HG02943 (cell line): ENCODE measurements at regions not wholly inside any gene's neighbourhood (a gene's known extent, or its start where the extent isn't known, plus 50 kb on each side); places are given as distances from the start of the nearest gene placed in this dataset.
"Not testable (repeated sequence)": the region's sequence is repeated elsewhere in the genome, so short reads cannot be mapped to it uniquely, and the experiment has no call there.

Experiments
- ATAC-seq: cut with Tn5 transposase; IDR thresholded peaks from one replicate; pipeline ENCODE4 v1.9.1; 2021; ENCODE audit warnings: mild to moderate bottlenecking, low read depth, moderate library complexity; ENCODE audit not compliant: unreplicated experiment

DNA sequence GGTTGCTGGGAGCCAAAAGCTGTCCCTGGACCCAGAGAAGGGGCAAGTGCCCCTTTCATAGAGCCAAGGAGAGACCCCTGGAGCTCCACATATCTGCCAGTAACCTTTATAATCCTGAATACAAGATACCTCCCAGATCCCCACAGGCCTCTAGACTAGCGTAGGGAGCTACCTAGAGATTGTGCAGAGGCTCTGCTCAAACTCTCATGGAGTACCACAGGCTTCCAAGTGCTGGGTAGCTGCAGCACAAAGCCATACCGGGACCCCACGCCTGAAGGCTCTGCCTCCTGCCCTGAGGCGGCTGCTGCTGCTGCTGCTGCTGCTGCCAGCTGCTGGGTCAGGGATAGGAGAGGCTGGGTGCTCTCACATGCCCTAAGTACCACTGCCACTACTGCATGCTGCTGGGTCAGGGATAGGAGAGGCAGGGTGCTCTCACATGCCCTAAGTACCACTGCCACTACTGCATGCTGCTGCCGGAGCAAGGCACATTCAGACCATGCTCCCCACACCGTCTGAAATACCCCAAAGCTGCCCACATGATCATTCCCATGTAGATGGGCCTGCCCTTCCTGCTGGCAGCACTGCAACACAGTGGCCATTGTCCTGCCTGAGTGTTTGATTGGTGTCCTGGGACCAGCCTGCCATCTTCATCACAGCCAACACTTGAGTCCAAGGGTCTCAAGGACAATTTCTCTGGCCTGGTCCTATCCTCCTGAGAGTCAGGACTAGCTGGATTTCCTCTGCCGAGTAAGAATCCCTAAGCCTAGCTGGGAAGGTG, 1434.3 kb upstream of the ADGRB3 start:
- ATAC-seq, result no peak

DNA sequence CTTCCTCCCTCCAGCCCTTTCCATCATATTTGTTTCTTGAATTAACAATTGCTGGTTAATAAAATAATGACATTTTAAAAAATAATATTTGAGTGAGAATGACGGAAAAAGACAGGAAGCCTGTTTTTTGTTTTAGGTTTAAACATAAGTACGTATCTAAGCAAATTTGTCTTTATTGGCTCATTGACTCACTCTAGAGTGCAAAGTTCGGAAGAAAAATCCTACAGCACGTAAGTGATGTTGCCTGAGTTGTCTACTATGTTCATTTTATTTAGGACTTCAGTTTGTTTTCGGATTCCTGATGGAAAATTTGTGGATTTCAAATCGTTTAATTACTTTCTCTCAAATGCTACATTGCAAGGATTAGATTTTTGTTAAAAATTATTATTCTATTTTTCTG, 1435.7 kb upstream of the ADGRB3 start:
- ATAC-seq, result no peak

DNA sequence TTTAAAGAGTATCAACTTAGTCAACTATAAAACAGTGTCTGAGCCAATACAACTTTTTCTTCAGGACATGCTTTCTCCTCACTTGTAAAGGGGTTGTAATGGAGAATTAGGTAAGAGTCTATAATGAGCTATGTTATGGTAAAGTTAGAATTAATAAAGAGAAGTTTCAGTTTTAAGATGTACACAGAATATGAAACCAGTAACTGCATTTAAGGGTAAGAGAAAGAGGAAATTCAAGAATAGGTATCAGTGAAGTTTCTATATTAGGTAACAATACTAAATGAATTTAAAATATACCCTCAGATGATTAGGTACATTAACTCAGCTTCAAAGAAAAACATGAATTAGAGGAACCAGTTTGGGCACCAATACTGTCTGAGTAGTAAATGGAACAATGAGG, 1444.3 kb upstream of the ADGRB3 start:
- no peak for ATAC-seq

DNA sequence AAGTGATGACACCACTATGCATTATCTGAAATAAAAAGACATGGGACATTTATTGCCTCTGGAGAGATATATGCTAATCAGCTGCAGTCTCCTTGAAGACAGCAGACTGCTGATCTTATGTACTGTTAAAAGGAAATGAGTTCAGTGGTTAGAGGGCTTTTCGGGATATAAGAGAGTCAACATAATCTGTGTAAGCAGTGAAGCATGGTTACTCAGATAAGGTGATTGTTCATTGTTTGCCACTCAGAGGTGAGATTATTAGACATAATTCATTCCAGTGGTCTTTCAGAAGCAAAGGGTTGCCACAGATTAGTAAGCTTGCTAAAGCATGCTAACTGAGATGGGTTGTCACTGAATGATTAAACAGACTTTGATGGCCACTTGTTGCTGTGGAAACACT, 1450.7 kb upstream of the ADGRB3 start:
- ATAC-seq, result no peak

DNA sequence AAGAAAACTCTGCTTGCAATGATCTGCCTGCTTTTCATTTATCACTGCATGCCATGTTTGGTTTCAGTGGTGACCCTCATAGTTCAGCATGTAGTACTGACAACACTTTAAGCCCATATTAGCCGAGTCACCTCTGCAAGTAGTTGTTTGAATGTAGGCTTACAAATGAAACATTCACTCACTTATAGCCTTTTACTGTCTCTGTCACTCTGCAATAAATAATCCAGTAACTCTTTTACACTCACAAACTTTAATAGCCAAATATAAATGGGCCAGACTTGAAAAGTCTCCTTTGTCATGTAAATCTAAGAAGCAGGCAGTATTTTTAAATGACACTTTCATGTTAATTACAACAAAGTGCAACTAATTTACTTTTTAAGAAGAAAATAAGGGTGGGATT, 1460.0 kb upstream of the ADGRB3 start:
- no peak for ATAC-seq

DNA sequence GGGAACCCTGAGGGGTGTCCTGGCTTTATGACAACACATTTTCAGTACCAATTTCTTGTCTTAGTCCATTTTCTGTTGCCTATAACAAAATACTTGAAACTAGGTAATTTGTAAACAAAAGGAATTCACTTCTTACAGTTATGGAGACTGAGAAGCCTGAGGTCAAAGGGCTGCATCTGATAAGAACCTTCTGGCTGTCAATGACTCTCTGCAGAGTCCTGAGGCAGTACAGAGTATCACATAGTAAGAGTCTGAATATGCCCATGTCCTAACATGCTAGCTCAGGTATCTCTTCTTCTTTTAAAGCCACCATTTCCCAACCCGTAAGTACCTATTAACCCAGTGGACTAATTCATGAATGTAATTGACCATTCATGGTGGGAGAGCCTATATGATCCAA, 1458.6 kb upstream of the EYS start:
- no peak for ATAC-seq

DNA sequence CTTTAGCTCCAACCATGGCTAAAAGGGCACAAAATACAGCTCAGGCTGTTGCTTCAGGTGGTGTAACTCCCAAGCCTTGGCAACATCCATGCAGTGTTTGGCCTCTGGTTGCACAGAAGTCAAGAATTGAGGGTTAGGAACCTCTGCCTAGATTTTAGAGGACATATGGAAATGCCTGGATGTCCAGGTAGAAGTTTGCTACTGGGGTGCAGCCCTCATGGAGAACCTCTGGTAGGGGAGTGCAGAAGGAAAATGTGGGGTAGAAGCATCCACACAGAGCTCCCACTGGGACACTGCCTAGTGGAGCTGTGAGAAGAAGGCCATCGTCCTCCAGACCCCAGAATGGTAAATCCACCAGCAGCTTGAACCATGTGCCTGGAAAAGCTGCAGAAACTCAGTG, 1453.8 kb upstream of the EYS start:
- no peak for ATAC-seq

DNA sequence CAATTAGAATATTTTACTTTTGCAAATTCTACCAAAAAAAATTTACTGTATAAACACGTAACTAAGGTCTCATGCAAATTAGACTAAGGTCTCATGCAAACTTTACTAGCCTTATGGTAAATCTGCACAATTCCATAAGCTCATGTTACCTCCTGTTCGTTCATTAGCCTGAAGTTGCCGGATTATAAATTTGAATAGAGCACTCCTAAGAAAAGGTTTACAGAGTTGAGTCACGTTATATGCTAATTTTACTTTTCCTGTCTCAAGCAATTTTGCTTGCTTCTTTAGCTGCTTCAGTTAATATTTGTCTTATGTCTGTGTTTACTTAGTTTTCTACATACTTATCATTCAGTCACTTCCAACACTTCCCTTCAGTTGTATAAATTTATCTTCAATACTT, 1434.0 kb upstream of the EYS start:
- no peak for ATAC-seq

DNA sequence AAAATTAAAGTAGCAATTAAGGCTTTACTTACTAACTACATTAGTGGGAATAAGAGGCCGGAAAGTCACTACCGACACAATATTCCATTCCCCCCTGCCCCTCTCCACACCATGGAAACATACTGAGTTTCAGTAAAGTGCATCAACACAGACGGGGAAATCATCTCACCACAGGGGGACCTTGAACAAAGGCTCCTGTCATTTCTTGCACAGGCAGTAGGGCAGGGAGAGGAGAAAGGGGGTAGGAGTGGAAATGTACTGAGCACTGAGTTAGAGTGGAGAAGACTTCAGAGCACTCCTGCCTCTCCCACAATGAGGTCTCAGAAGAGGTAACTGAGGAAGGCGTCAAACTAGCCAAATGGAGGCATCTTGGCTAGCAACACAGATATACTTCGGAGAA, 1426.9 kb upstream of the EYS start:
- no peak for ATAC-seq

DNA sequence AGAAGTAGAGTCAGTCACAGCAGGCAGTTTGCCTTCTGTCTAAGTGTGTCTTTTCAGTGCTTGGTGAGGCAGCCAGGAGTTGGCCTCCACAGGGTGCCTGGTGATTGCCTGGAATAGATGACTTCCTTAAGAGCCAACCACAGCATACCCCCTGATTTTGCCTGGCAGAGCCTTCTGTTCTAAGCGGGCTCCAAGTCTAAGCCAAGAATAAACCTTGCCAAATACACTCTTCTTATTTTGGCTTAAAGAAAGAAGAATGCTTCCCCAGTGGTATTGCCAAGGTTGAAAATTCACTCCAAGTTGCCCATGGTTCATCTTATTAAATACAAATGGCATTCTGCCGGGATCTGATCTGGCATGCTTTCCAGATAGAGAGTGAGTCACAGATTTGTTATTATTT, 1424.8 kb upstream of the EYS start:
- no peak for ATAC-seq

DNA sequence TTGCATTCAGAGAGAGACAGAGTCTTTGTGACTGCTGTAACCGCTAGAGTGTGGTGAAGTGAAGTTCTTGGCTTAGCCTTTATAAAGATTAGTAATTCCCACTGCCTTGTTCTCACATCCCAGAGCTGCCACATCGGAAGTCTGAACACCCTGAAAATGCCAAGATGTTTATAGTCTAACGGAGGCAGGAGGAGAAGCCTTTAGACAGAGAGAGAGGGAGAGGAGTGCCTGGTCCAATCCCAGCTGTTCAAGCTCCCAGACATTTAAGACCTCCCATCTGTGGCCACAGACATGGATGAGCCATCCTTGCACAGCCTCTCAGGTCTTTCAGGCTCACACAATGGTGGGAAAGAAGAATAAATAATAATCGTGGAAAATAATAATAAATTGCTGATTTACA, 1422.8 kb upstream of the EYS start:
- no peak for ATAC-seq

DNA sequence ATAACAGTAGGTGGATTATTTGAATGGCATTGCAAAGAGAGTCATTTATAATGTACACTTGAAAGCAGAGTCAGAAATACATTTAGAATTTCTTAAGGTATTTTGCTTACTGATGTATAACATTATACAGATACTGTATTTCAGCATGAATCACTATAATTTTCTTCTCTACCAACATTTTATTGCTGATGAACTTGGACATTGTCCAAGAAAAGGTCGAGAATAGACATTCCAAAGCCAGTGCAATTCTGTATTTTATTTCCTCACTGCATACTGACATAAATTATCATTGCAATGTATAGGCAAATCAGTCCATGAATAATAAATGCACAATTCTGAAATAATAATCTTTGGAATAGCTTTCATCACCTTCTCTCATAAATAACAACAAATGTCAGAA, 1420.0 kb upstream of the EYS start:
- no peak for ATAC-seq

DNA sequence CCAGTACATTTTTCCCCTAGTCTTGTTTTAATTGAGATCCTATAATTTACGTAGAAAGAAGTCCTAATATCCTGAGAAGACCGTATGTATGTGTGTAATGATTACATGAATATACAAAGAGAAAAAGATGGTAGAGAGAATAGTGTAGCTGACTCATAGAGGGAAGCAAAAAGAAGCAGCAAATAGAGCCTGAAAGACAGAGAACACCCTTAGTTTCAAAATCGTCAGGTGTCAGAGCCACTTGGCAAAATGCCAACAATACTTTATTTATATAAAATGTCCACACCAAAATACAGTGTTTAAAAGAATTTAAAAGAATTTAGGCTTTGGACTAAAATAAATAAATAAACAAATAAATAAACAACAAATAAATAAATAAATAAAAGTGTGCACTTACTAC, 1414.1 kb upstream of the EYS start:
- ATAC-seq, result no peak

DNA sequence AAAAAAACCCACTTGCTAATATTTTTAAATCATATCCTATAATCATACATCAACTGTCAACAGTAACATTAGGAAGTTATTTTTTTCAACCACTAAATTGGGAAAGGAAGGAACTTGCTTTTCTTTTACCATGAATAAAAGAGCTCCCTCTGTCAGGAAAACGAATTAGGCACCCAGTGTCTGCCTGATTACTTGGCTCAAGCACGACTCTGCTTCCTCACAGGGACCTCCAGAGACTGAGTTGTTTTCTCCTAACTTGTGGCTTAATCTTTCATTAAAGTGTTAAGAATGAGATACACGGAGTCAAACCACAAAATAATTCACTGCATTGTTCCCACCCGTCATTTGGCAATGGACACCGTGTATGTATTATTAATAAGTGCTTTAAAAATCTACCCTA, 1405.1 kb upstream of the EYS start:
- no peak for ATAC-seq

DNA sequence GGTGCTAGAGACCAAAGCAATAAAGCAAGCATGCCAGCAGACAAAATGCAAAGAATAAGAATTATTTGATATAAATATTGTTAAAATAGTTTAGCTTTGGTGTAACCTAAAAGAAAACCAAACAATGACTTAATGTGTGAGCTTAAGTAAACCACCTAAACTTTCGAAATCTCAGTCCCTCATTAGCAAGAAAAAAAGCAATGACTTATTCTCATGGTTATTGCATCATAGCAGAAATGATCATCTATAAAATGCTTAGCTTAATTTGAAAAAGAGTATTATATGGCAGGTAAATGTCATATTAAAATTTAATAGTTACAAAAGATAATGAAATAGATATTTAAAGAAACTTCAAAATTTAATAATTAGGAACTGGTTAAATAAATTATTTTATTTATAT, 1395.7 kb upstream of the EYS start:
- no peak for ATAC-seq

DNA sequence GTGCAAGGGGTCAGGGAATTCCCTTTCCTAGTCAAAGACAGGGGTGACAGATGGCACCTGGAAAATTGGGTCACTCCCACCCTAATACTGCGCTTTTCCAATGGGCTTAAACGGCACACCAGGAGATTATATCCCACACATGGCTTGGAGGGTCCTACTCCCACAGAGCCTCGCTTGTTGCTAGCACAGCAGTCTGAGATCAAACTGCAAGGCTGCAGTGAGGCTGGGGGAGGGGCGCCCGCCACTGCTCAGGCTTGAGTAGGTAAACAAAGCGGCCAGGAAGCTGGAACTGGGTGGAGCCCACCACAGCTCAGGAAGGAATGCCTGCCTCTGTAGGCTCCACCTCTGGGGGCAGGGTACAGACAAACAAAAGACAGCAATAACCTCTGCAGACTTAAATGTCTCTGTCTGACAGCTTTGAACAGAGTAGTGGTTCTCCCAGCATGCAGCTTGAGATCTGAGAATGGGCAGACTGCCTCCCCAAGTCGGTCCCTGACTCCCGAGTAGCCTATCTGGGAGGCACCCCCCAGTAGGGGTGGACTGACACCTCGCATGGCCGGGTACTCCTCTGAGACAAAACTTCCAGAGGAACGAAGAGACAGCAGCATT, 1388.7 kb upstream of the EYS start:
- not testable (repeated sequence) for ATAC-seq

DNA sequence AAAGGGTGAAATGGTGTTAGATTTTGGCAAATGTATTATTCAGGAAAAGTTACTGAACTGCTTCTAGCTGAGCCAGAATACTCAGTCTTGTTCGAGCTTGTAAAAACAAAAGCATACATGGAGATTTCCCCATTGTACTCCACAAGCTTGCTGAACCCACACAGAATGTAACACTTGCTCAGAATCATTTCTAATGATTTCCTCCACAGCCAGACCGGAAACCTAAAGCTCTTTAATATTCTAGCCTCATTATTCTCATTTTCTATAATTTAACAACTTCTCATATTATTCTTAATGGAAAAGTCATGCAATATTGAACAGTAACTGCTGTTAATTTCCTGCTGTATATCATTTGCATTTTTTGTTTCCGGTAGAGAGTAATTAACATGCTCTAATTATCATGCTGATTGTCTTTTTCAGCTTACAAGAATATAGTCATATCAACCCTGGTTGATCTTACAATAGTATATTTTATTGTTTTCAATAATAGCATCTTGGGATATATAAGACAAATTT, 1387.5 kb upstream of the EYS start:
- ATAC-seq, result no peak

DNA sequence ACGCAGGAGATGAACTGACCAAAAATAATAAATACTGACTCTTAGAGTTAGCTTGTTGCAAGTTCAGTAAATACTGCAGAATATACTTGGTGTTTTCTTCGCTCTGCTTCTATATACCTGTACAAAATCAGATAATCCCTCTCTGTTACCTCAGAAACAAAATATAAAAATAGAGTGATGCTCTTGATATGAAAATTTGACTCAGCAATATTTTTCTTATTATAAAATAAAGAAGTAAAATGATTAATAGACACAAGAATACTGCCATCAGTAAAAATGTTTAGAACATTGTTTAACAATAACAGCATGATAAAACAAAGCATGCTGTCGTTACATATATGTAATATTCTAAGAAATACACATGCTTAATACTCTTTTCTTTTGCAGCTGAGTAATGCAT, 1366.9 kb upstream of the EYS start:
- ATAC-seq, result no peak

DNA sequence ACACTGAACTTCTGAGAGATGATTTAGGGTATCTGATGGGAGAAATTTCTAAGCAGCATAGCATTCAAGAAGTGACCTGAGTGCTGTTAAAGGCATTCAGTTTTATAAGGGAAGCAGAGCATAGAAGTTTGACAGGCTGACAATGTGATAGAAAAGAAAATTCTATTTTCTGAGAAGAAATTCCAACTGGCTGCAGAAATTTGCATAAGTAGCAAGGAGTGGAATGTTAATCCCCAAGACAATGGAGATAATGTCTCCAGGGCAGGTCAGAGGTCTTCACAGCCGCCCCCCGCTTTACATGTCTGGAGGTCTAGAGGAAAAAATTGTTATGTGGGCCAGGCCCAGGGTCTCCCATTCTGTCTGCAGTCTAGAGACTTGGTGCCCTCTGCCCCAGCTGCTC, 1361.8 kb upstream of the EYS start:
- no peak for ATAC-seq

DNA sequence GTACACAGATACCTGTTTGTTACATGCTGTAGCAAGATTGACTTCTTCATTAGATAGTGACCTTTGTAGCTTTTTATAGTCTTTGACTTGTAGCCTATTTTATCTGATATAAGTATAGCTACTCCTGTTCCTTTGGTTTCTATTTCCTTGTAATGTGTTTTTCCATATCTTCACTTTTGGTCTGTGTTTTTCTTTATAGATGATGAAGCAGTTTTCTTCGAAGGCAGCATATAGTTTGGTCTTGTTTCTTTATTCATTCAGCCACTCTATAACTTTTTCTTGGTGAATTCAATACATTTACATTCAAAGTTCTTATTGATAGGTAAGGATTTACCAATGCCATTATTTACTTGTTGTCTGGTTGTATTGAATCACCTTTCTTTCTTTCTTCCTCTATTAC, 1357.3 kb upstream of the EYS start:
- no peak for ATAC-seq

DNA sequence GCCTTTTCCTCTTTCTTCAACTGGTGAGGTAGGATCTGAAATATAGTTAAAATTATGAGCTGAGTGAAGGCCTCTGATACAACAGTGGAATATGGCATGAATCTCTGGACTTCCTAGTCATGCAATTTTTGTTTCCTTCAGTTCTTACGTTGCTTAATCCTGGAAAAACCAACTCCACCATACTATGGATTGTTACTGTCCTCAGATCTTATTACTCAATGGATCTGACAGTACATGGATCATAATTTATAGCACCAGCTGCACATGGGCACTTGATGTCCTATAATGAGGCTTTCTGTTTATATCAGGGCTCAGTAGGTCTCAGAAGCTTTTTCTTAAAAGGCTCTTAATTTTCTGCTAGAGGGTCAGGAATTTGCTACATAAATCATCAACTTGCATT, 1341.0 kb upstream of the EYS start:
- no peak for ATAC-seq

DNA sequence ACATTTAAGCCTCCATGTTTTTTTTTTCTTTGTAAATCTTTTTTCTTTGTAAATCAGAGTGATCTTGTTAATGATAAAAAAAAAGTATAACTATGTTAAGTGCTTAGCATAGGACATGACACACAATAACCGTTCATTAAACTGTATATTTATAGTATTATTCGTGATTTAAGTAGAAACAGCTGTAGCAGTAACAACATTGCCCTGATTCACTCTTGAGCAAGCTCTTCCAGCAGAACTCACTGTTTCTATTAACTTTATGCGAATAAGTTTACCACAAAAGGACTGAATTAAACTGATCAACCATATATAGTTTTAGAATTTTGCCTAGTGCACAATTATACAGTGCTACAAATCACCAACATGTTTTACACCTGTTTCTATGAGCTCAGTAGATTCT, 1338.0 kb upstream of the EYS start:
- no peak for ATAC-seq
